ENCODE measurements at regions not wholly inside any gene's neighbourhood (a gene's known extent, or its start where the extent isn't known, plus 50 kb on each side); places are given as distances from the start of the nearest gene placed in this dataset.

- TF ChIP-seq ZNF274 (IDR thresholded peaks at IDR 0.05; ENCODE audit: low read depth, low read length), result no peak
- no peak for TF ChIP-seq SUZ12 (IDR thresholded peaks at IDR 0.05; ENCODE audit: extremely low read depth, insufficient read depth, insufficient read length)
- TF ChIP-seq YY1 (IDR thresholded peaks at IDR 0.05; ENCODE audit: insufficient read depth, insufficient read length), result no peak
Observed at GRCh38 chr6:169932491-169932890, 181.1 kb downstream of the ERMARD start.

Measured in NT2/D1 (cell line).